Peyer's patch (tissue), 4 donors: ENCODE measurements at regions not wholly inside any gene's neighbourhood (a gene's known extent, or its start where the extent isn't known, plus 50 kb on each side); places are given as distances from the start of the nearest gene placed in this dataset.

ENCODE experiments used
- DNase-seq, 3 donors: peaks; one replicate each; pipeline ENCODE4 v3.0.0-alpha.2; 2017 to 2019
- H3K27ac ChIP-seq, 4 donors: fragments of 200-600 bp; sonication (generic); one replicate each; pipeline ENCODE4 v1.5.1; 2016 to 2019
- H3K27me3 ChIP-seq, 2 donors: fragments of 200-600 bp; sonication (generic); one replicate each; pipeline ENCODE4 v1.5.1; 2019
- H3K36me3 ChIP-seq, 3 donors: fragments of 200-600 bp; sonication (generic); one replicate each; pipeline ENCODE4 v1.5.1; 2016 to 2019
- H3K4me1 ChIP-seq, 4 donors: fragments of 200-600 bp; sonication (generic); one replicate each; pipeline ENCODE4 v1.5.1; 2016 to 2019
- H3K4me3 ChIP-seq, 4 donors: fragments of 200-600 bp; sonication (generic); 1 replicate in 3 of 4; 2 replicates in 1 of 4; pipeline ENCODE4 v1.5.1; 2016 to 2019; ENCODE audit warnings: mild to moderate bottlenecking in 1 of 4
- H3K9me3 ChIP-seq, 4 donors: fragments of 200-600 bp; sonication (generic); one replicate each; pipeline ENCODE4 v1.5.1; 2016 to 2019; ENCODE audit warnings: mild to moderate bottlenecking in 1 of 4
- CTCF ChIP-seq, 6 experiments: fragments of 450-650 bp in 4 of 6; fragments of 200-600 bp in 2 of 6; sonication (generic) in 1 of 6; IDR thresholded peaks; one replicate each; pipeline ENCODE4 v1.5.1; 2017 to 2019; ENCODE audit warnings: antibody characterized with exemption in 6 of 6, mild to moderate bottlenecking in 3 of 6, moderate library complexity in 1 of 6
- POLR2A ChIP-seq, 2 donors: fragments of 450-650 bp; IDR thresholded peaks; one replicate each; pipeline ENCODE4 v1.5.1; 2017; ENCODE audit warnings: antibody characterized with exemption in 2 of 2, mild to moderate bottlenecking in 2 of 2, moderate library complexity in 2 of 2

GRCh38 chr1:21344750-21345443 lies 54.6 kb upstream of the ECE1 start:
- DNase-seq: peak in 2 of 3 donors; percentile 33 to 71
- TF ChIP-seq CTCF (IDR thresholded peaks at IDR 0.05): no peak
- TF ChIP-seq POLR2A (IDR thresholded peaks at IDR 0.05): peak in 1 of 2 donors; percentile 81
- Histone ChIP-seq H3K9me3 (no peaks in the 10 kb centered on the region), H3K36me3 (no peaks in the 10 kb centered on the region), H3K4me1 (peaks cover 0 to 53% (median 18%) of the 10 kb centered on the region in 4 donors), H3K4me3 (peak overlapping the region; percentile 84 to 100 (median 86)), H3K27me3 (no peaks in the 10 kb centered on the region), H3K27ac (peak overlapping the region; percentile 86 to 96 (median 92))

- TF ChIP-seq POLR2A (IDR thresholded peaks at IDR 0.05) (no peak), CTCF (IDR thresholded peaks at IDR 0.05) (no peak)
- Histone ChIP-seq H3K4me3 (peak overlapping the region; percentile 84 to 100 (median 86)), H3K9me3 (no peaks in the 10 kb centered on the region), H3K27ac (peak overlapping the region; percentile 86 to 96 (median 92)), H3K27me3 (no peaks in the 10 kb centered on the region), H3K4me1 (peaks cover 6 to 60% (median 23%) of the 10 kb centered on the region in 4 donors), H3K36me3 (no peaks in the 10 kb centered on the region)
- DNase-seq: no peak
Observed at GRCh38 chr1:21344098-21344749, 54.0 kb upstream of the ECE1 start.

- H3K9me3 ChIP-seq: no peaks in the 10 kb centered on the region
- TF ChIP-seq CTCF (IDR thresholded peaks at IDR 0.05) (no peak), POLR2A (IDR thresholded peaks at IDR 0.05) (no peak)
- H3K4me1 ChIP-seq: peaks cover 7 to 70% (median 26%) of the 10 kb centered on the region in 4 donors
- H3K27ac ChIP-seq: peak overlapping the region; percentile 86 to 96 (median 92)
- H3K36me3 ChIP-seq: no peaks in the 10 kb centered on the region
- no peaks in the 10 kb centered on the region for H3K27me3 ChIP-seq
- peak overlapping the region in 3 of 4 donors; percentile 86 to 100 (median 87) for H3K4me3 ChIP-seq
- DNase-seq: no peak
Observed at GRCh38 chr1:21342961-21343838, 52.9 kb upstream of the ECE1 start.

- H3K4me1 ChIP-seq: peaks cover 7 to 86% (median 38%) of the 10 kb centered on the region in 4 donors
- peak overlapping the region in 1 of 4 donors; percentile 10 for H3K4me3 ChIP-seq
- no peaks in the 10 kb centered on the region for H3K9me3 ChIP-seq
- no peak for DNase-seq
- TF ChIP-seq POLR2A (IDR thresholded peaks at IDR 0.05): no peak
- TF ChIP-seq CTCF (IDR thresholded peaks at IDR 0.05): no peak
- H3K36me3 ChIP-seq: no peaks in the 10 kb centered on the region
- peak overlapping the region; percentile 86 to 96 (median 92) for H3K27ac ChIP-seq
- H3K27me3 ChIP-seq: no peaks in the 10 kb centered on the region
Observed at GRCh38 chr1:21341517-21342078, 51.3 kb upstream of the ECE1 start.

- Histone ChIP-seq H3K4me1 (peaks cover 7 to 86% (median 40%) of the 10 kb centered on the region in 4 donors), H3K27ac (peak overlapping the region; percentile 86 to 96 (median 92)), H3K27me3 (no peaks in the 10 kb centered on the region), H3K36me3 (no peaks in the 10 kb centered on the region), H3K9me3 (no peaks in the 10 kb centered on the region), H3K4me3 (no peak overlapping the region)
- no peak for DNase-seq
- TF ChIP-seq CTCF (IDR thresholded peaks at IDR 0.05): no peak
- no peak for TF ChIP-seq POLR2A (IDR thresholded peaks at IDR 0.05)
Observed at GRCh38 chr1:21341022-21341421, 50.8 kb upstream of the ECE1 start.
